ENCODE measurements at regions not wholly inside any gene's neighbourhood (a gene's known extent, or its start where the extent isn't known, plus 50 kb on each side); places are given as distances from the start of the nearest gene placed in this dataset.
"Not testable (repeated sequence)": the region's sequence is repeated elsewhere in the genome, so short reads cannot be mapped to it uniquely, and the experiment has no call there.

- WGBS, 2 donors (ENCODE audit: low coverage in 1 of 2), result 54 to 56% methylated on average over 5 to 6 of the region's 6 CpGs
Observed at GRCh38 chr6:144418959-144419545, 133.9 kb downstream of the UTRN start.

GRCh38 chr6:144423167-144423566, 138.0 kb downstream of the UTRN start:
- TF ChIP-seq POLR2A (IDR thresholded peaks at IDR 0.05) (no peak), EP300 (IDR thresholded peaks at IDR 0.05) (no peak), POLR2AphosphoS5 (IDR thresholded peaks at IDR 0.05) (no peak)
- TF ChIP-seq, protein P1, sequence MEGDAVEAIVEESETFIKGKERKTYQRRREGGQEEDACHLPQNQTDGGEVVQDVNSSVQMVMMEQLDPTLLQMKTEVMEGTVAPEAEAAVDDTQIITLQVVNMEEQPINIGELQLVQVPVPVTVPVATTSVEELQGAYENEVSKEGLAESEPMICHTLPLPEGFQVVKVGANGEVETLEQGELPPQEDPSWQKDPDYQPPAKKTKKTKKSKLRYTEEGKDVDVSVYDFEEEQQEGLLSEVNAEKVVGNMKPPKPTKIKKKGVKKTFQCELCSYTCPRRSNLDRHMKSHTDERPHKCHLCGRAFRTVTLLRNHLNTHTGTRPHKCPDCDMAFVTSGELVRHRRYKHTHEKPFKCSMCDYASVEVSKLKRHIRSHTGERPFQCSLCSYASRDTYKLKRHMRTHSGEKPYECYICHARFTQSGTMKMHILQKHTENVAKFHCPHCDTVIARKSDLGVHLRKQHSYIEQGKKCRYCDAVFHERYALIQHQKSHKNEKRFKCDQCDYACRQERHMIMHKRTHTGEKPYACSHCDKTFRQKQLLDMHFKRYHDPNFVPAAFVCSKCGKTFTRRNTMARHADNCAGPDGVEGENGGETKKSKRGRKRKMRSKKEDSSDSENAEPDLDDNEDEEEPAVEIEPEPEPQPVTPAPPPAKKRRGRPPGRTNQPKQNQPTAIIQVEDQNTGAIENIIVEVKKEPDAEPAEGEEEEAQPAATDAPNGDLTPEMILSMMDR (IDR thresholded peaks at IDR 0.05), result no peak
- H3K36me3 ChIP-seq, result peaks cover 0 to 33% of the 10 kb centered on the region in 2 donors
- H3K4me3 ChIP-seq, result no peak overlapping the region
- H3K27ac ChIP-seq, result no peak overlapping the region
- H3K27me3 ChIP-seq, result no peaks in the 10 kb centered on the region
- 60 to 69% methylated on average over 2 of the region's 3 CpGs for WGBS, 2 donors (ENCODE audit: low coverage in 1 of 2)
- H3K9me3 ChIP-seq, result no peaks in the 10 kb centered on the region
- peaks cover 0 to 23% (median 0%) of the 10 kb centered on the region in 3 donors for H3K4me1 ChIP-seq
- ATAC-seq, result no peak

More at GRCh38 chr6:144418959-144419545, 133.9 kb downstream of the UTRN start:
- H3K36me3 ChIP-seq, result peaks cover 0 to 18% of the 10 kb centered on the region in 2 donors
- H3K4me3 ChIP-seq, result no peak overlapping the region
- H3K4me1 ChIP-seq, result peaks cover 0 to 41% (median 0%) of the 10 kb centered on the region in 3 donors
- TF ChIP-seq, protein P1 (IDR thresholded peaks at IDR 0.05), result no peak
- no peak for TF ChIP-seq POLR2A (IDR thresholded peaks at IDR 0.05)
- TF ChIP-seq POLR2AphosphoS5 (IDR thresholded peaks at IDR 0.05), result no peak
- TF ChIP-seq EP300 (IDR thresholded peaks at IDR 0.05), result no peak
- no peaks in the 10 kb centered on the region for H3K9me3 ChIP-seq
- H3K27ac ChIP-seq, result no peak overlapping the region
- no peak for ATAC-seq
- no peaks in the 10 kb centered on the region for H3K27me3 ChIP-seq

- Histone ChIP-seq H3K4me3 (no peak overlapping the region), H3K27ac (no peak overlapping the region), H3K4me1 (no peaks in the 10 kb centered on the region), H3K36me3 (peaks cover 0 to 53% of the 10 kb centered on the region in 2 donors), H3K27me3 (no peaks in the 10 kb centered on the region), H3K9me3 (no peaks in the 10 kb centered on the region)
- no peak for ATAC-seq
- WGBS, 2 donors (ENCODE audit: low coverage in 1 of 2), result 82 to 86% methylated on average over 1 of the region's 1 CpG
- TF ChIP-seq EP300 (IDR thresholded peaks at IDR 0.05), result no peak
Observed at GRCh38 chr6:144429753-144430152, 144.6 kb downstream of the UTRN start.

DNA sequence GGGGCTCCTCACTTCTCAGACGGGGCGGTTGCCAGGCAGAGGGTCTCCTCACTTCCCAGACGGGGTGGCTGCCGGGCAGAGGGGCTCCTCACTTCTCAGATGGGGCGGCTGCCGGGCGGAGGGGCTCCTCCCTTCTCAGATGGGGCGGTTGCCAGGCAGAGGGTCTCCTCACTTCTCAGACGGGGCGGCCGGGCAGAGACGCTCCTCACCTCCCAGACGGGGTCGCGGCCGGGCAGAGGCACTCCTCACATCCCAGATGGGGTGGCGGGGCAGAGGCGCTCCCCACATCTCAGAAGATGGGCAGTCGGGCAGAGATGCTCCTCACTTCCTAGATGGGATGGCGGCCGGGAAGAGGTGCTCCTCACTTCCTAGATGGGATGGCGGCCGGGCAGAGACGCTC, 148.3 kb downstream of the UTRN start:
- ATAC-seq, H3K27ac ChIP-seq, H3K9me3 ChIP-seq, H3K27me3 ChIP-seq, H3K4me3 ChIP-seq: not testable (repeated sequence)
- H3K36me3 ChIP-seq, result peaks cover 0 to 66% of the 10 kb centered on the region in 2 donors
- peaks cover 0 to 11% (median 0%) of the 10 kb centered on the region in 3 donors for H3K4me1 ChIP-seq
- WGBS, 2 donors (ENCODE audit: low coverage in 1 of 2), result no CpG with 5 or more reads among the region's 24 CpGs

GRCh38 chr6:144434308-144434990, 149.3 kb downstream of the UTRN start:
- 81 to 100% methylated on average over 2 to 3 of the region's 6 CpGs for WGBS, 2 donors (ENCODE audit: low coverage in 1 of 2)

More at GRCh38 chr6:144434308-144434990, 149.3 kb downstream of the UTRN start:
- peaks cover 0 to 11% (median 0%) of the 10 kb centered on the region in 3 donors for H3K4me1 ChIP-seq
- no peaks in the 10 kb centered on the region for H3K27me3 ChIP-seq
- peaks cover 0 to 66% of the 10 kb centered on the region in 2 donors for H3K36me3 ChIP-seq
- ATAC-seq, result no peak
- no peak overlapping the region for H3K4me3 ChIP-seq
- H3K27ac ChIP-seq, result no peak overlapping the region
- no peaks in the 10 kb centered on the region for H3K9me3 ChIP-seq
- TF ChIP-seq POLR2A (IDR thresholded peaks at IDR 0.05) (no peak), POLR2AphosphoS5 (IDR thresholded peaks at IDR 0.05) (no peak), EP300 (IDR thresholded peaks at IDR 0.05) (no peak)
- TF ChIP-seq, protein P1 (IDR thresholded peaks at IDR 0.05), result no peak

Measured in gastroesophageal sphincter (tissue), 4 donors.